NT2/D1 (cell line): ENCODE measurements at regions not wholly inside any gene's neighbourhood (a gene's known extent, or its start where the extent isn't known, plus 50 kb on each side); places are given as distances from the start of the nearest gene placed in this dataset.

Experiments used
- SUZ12 ChIP-seq: IDR thresholded peaks from 2 replicates; pipeline ENCODE4 v1.6.1; 2011; ENCODE audit not compliant: insufficient read length, insufficient read depth; ENCODE audit errors: extremely low read depth
- YY1 ChIP-seq: IDR thresholded peaks from 2 replicates; pipeline ENCODE4 v1.6.1; 2011; ENCODE audit not compliant: insufficient read length, insufficient read depth
- ZNF274 ChIP-seq: IDR thresholded peaks from 2 replicates; pipeline ENCODE4 v1.6.1; 2011; ENCODE audit warnings: mild to moderate bottlenecking, low read depth, low read length

DNA sequence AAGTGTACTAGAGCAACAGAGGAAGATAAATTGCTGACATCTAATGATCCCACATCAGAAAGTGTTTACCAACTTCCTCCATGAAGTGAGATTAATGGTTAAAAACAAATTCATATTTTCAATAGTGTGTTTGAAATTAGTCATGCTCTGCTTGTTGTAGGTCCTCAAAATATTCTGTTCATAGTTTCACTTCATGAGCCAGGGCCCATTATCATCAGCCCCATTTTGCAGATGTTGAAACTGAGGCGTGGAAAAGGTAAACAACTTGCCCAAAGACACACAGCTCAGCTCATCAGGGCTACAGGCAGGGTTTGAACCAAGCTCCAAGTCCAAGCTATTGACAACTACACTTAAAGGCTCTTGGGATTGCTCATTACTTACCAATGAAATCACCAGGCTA, 103.5 kb upstream of the PPARGC1A start:
- TF ChIP-seq YY1 (no peak), ZNF274 (no peak), SUZ12 (no peak)
